ENCODE measurements at regions not wholly inside any gene's neighbourhood (a gene's known extent, or its start where the extent isn't known, plus 50 kb on each side); places are given as distances from the start of the nearest gene placed in this dataset.

- H3K36me3 ChIP-seq (ENCODE audit: control insufficient read depth in 2 of 3, insufficient read depth in 3 of 3, low read length in 3 of 3) = no peaks in the 10 kb centered on the region
- intact Hi-C loops (cut with DNase I) = no loop called here
- H3K9me3 ChIP-seq (ENCODE audit: control insufficient read depth in 2 of 3, insufficient read depth in 1 of 3, low read length in 3 of 3) = no peaks in the 10 kb centered on the region
- no peak for DNase-seq
- H3K4me3 ChIP-seq (ENCODE audit: low read length in 3 of 3) = no peak overlapping the region
- no peak overlapping the region for H3K9ac ChIP-seq (ENCODE audit: low read length in 3 of 3)
- H3K27ac ChIP-seq (ENCODE audit: low read depth in 2 of 2, low read length in 2 of 2) = no peak overlapping the region
- no peaks in the 10 kb centered on the region for H3K27me3 ChIP-seq (ENCODE audit: control insufficient read depth, insufficient read depth, low read length)
- no peak for TF ChIP-seq CTCF (IDR thresholded peaks at IDR 0.05; ENCODE audit: borderline replicate concordance, extremely low read depth, insufficient read depth)
- no peaks in the 10 kb centered on the region for H3K4me1 ChIP-seq (ENCODE audit: control insufficient read depth in 2 of 3, insufficient read depth in 2 of 3, low read depth in 1 of 3, low read length in 3 of 3)
- FAIRE-seq = no peak
Observed at GRCh38 chr18:64809801-64810200, 660.9 kb upstream of the LINC00305 start.

- H3K27ac ChIP-seq (ENCODE audit: low read depth in 2 of 2, low read length in 2 of 2) = no peak overlapping the region
- no peaks in the 10 kb centered on the region for H3K4me1 ChIP-seq (ENCODE audit: control insufficient read depth in 2 of 3, insufficient read depth in 2 of 3, low read depth in 1 of 3, low read length in 3 of 3)
- FAIRE-seq = no peak
- H3K27me3 ChIP-seq (ENCODE audit: control insufficient read depth, insufficient read depth, low read length) = no peaks in the 10 kb centered on the region
- no peak for TF ChIP-seq CTCF (IDR thresholded peaks at IDR 0.05; ENCODE audit: borderline replicate concordance, extremely low read depth, insufficient read depth)
- intact Hi-C loops (cut with DNase I) = no loop called here
- no peaks in the 10 kb centered on the region for H3K36me3 ChIP-seq (ENCODE audit: control insufficient read depth in 2 of 3, insufficient read depth in 3 of 3, low read length in 3 of 3)
- H3K9ac ChIP-seq (ENCODE audit: low read length in 3 of 3) = no peak overlapping the region
- no peak overlapping the region for H3K4me3 ChIP-seq (ENCODE audit: low read length in 3 of 3)
- H3K9me3 ChIP-seq (ENCODE audit: control insufficient read depth in 2 of 3, insufficient read depth in 1 of 3, low read length in 3 of 3) = no peaks in the 10 kb centered on the region
- DNase-seq = no peak
Observed at GRCh38 chr18:64807560-64807959, 658.7 kb upstream of the LINC00305 start.

GRCh38 chr18:64806691-64807090 is 657.8 kb upstream of the LINC00305 start:
- intact Hi-C loops (cut with DNase I) = no loop called here
- Histone ChIP-seq H3K27me3 (ENCODE audit: control insufficient read depth, insufficient read depth, low read length) (no peaks in the 10 kb centered on the region), H3K36me3 (ENCODE audit: control insufficient read depth in 2 of 3, insufficient read depth in 3 of 3, low read length in 3 of 3) (no peaks in the 10 kb centered on the region), H3K4me3 (ENCODE audit: low read length in 3 of 3) (no peak overlapping the region), H3K27ac (ENCODE audit: low read depth in 2 of 2, low read length in 2 of 2) (no peak overlapping the region), H3K9ac (ENCODE audit: low read length in 3 of 3) (no peak overlapping the region), H3K4me1 (ENCODE audit: control insufficient read depth in 2 of 3, insufficient read depth in 2 of 3, low read depth in 1 of 3, low read length in 3 of 3) (no peaks in the 10 kb centered on the region), H3K9me3 (ENCODE audit: control insufficient read depth in 2 of 3, insufficient read depth in 1 of 3, low read length in 3 of 3) (no peaks in the 10 kb centered on the region)
- no peak for TF ChIP-seq CTCF (IDR thresholded peaks at IDR 0.05; ENCODE audit: borderline replicate concordance, extremely low read depth, insufficient read depth)
- DNase-seq = no peak
- FAIRE-seq = no peak

- no peak overlapping the region for H3K9ac ChIP-seq (ENCODE audit: low read length in 3 of 3)
- no peaks in the 10 kb centered on the region for H3K9me3 ChIP-seq (ENCODE audit: control insufficient read depth in 2 of 3, insufficient read depth in 1 of 3, low read length in 3 of 3)
- intact Hi-C loops (cut with DNase I) = no loop called here
- no peaks in the 10 kb centered on the region for H3K4me1 ChIP-seq (ENCODE audit: control insufficient read depth in 2 of 3, insufficient read depth in 2 of 3, low read depth in 1 of 3, low read length in 3 of 3)
- no peaks in the 10 kb centered on the region for H3K36me3 ChIP-seq (ENCODE audit: control insufficient read depth in 2 of 3, insufficient read depth in 3 of 3, low read length in 3 of 3)
- DNase-seq = no peak
- H3K27ac ChIP-seq (ENCODE audit: low read depth in 2 of 2, low read length in 2 of 2) = no peak overlapping the region
- no peak for FAIRE-seq
- H3K27me3 ChIP-seq (ENCODE audit: control insufficient read depth, insufficient read depth, low read length) = no peaks in the 10 kb centered on the region
- TF ChIP-seq CTCF (IDR thresholded peaks at IDR 0.05; ENCODE audit: borderline replicate concordance, extremely low read depth, insufficient read depth) = no peak
- no peak overlapping the region for H3K4me3 ChIP-seq (ENCODE audit: low read length in 3 of 3)
Observed at GRCh38 chr18:64806232-64806631, 657.3 kb upstream of the LINC00305 start.

All from kidney (tissue), 13 donors.